H7 (cell line): ENCODE measurements at regions not wholly inside any gene's neighbourhood (a gene's known extent, or its start where the extent isn't known, plus 50 kb on each side); places are given as distances from the start of the nearest gene placed in this dataset.

Source experiments
- DNase-seq: peaks from one replicate; pipeline ENCODE4 v3.0.0; 2012
- H3K27me3 ChIP-seq: 2 replicates; pipeline ENCODE4 v1.6.0; 2011; ENCODE audit warnings: mild to moderate bottlenecking, low read length; ENCODE audit not compliant: control insufficient read depth, insufficient read depth
- H3K36me3 ChIP-seq: replicated peaks from 2 replicates; pipeline ENCODE4 v1.5.1; 2011; ENCODE audit warnings: low read length; ENCODE audit not compliant: control insufficient read depth, insufficient read depth
- H3K4me3 ChIP-seq: 2 replicates; pipeline ENCODE4 v1.5.1; 2011; ENCODE audit warnings: low read depth, mild to moderate bottlenecking, control low read depth, low read length, moderate library complexity; ENCODE audit not compliant: insufficient read depth

- Histone ChIP-seq H3K4me3 (no peak overlapping the region), H3K27me3 (no peaks in the 10 kb centered on the region), H3K36me3 (no peaks in the 10 kb centered on the region)
- no peak for DNase-seq
Observed at GRCh38 chr1:42010381-42010780, 91.7 kb upstream of the HIVEP3 start.

GRCh38 chr1:42008264-42008663 is 89.5 kb upstream of the HIVEP3 start:
- Histone ChIP-seq H3K4me3 (no peak overlapping the region), H3K27me3 (no peaks in the 10 kb centered on the region), H3K36me3 (no peaks in the 10 kb centered on the region)
- no peak for DNase-seq

- Histone ChIP-seq H3K4me3 (no peak overlapping the region), H3K27me3 (no peaks in the 10 kb centered on the region), H3K36me3 (no peaks in the 10 kb centered on the region)
- DNase-seq, result no peak
Observed at GRCh38 chr1:42006836-42007235, 88.1 kb upstream of the HIVEP3 start.

- no peaks in the 10 kb centered on the region for H3K27me3 ChIP-seq
Observed at GRCh38 chr1:42006093-42006492, 87.4 kb upstream of the HIVEP3 start.

GRCh38 chr1:42005530-42005929 is 86.8 kb upstream of the HIVEP3 start:
- Histone ChIP-seq H3K27me3 (no peaks in the 10 kb centered on the region), H3K4me3 (no peak overlapping the region), H3K36me3 (no peaks in the 10 kb centered on the region)
- no peak for DNase-seq

More at GRCh38 chr1:42006093-42006492, 87.4 kb upstream of the HIVEP3 start:
- Histone ChIP-seq H3K4me3 (no peak overlapping the region), H3K36me3 (no peaks in the 10 kb centered on the region)
- DNase-seq, result no peak

- Histone ChIP-seq H3K36me3 (no peaks in the 10 kb centered on the region), H3K4me3 (no peak overlapping the region), H3K27me3 (no peaks in the 10 kb centered on the region)
- no peak for DNase-seq
Observed at GRCh38 chr1:42004860-42005259, 86.1 kb upstream of the HIVEP3 start.

- DNase-seq, result no peak
- H3K36me3 ChIP-seq, result no peaks in the 10 kb centered on the region
- H3K27me3 ChIP-seq, result no peaks in the 10 kb centered on the region
- no peak overlapping the region for H3K4me3 ChIP-seq
Observed at GRCh38 chr1:42004322-42004721, 85.6 kb upstream of the HIVEP3 start.

- Histone ChIP-seq H3K36me3 (no peaks in the 10 kb centered on the region), H3K4me3 (no peak overlapping the region), H3K27me3 (no peaks in the 10 kb centered on the region)
- no peak for DNase-seq
Observed at GRCh38 chr1:42003433-42003832, 84.7 kb upstream of the HIVEP3 start.

GRCh38 chr1:42002220-42002619 is 83.5 kb upstream of the HIVEP3 start:
- no peak overlapping the region for H3K4me3 ChIP-seq
- H3K36me3 ChIP-seq, result no peaks in the 10 kb centered on the region
- no peaks in the 10 kb centered on the region for H3K27me3 ChIP-seq
- DNase-seq, result no peak

- no peak for DNase-seq
- H3K4me3 ChIP-seq, result no peak overlapping the region
- no peaks in the 10 kb centered on the region for H3K27me3 ChIP-seq
- no peaks in the 10 kb centered on the region for H3K36me3 ChIP-seq
Observed at GRCh38 chr1:42000766-42001165, 82.0 kb upstream of the HIVEP3 start.

GRCh38 chr1:41999884-42000283 is 81.2 kb upstream of the HIVEP3 start:
- no peak for DNase-seq
- H3K4me3 ChIP-seq, result no peak overlapping the region
- H3K36me3 ChIP-seq, result no peaks in the 10 kb centered on the region
- H3K27me3 ChIP-seq, result no peaks in the 10 kb centered on the region

GRCh38 chr1:41998250-41998649 is 79.5 kb upstream of the HIVEP3 start:
- Histone ChIP-seq H3K27me3 (no peaks in the 10 kb centered on the region), H3K4me3 (no peak overlapping the region), H3K36me3 (no peaks in the 10 kb centered on the region)
- no peak for DNase-seq

GRCh38 chr1:41997153-41997552 is 78.4 kb upstream of the HIVEP3 start:
- H3K4me3 ChIP-seq, result no peak overlapping the region
- H3K36me3 ChIP-seq, result no peaks in the 10 kb centered on the region
- no peaks in the 10 kb centered on the region for H3K27me3 ChIP-seq

GRCh38 chr1:41995441-41996130 is 76.9 kb upstream of the HIVEP3 start:
- no peaks in the 10 kb centered on the region for H3K36me3 ChIP-seq
- H3K27me3 ChIP-seq, result no peaks in the 10 kb centered on the region
- no peak overlapping the region for H3K4me3 ChIP-seq
- no peak for DNase-seq

More at GRCh38 chr1:41997153-41997552, 78.4 kb upstream of the HIVEP3 start:
- DNase-seq, result no peak

- H3K36me3 ChIP-seq, result no peaks in the 10 kb centered on the region
- H3K4me3 ChIP-seq, result no peak overlapping the region
- DNase-seq, result no peak
- H3K27me3 ChIP-seq, result no peaks in the 10 kb centered on the region
Observed at GRCh38 chr1:41994195-41994894, 75.6 kb upstream of the HIVEP3 start.
